ENCODE measurements at regions not wholly inside any gene's neighbourhood (a gene's known extent, or its start where the extent isn't known, plus 50 kb on each side); places are given as distances from the start of the nearest gene placed in this dataset.

DNA sequence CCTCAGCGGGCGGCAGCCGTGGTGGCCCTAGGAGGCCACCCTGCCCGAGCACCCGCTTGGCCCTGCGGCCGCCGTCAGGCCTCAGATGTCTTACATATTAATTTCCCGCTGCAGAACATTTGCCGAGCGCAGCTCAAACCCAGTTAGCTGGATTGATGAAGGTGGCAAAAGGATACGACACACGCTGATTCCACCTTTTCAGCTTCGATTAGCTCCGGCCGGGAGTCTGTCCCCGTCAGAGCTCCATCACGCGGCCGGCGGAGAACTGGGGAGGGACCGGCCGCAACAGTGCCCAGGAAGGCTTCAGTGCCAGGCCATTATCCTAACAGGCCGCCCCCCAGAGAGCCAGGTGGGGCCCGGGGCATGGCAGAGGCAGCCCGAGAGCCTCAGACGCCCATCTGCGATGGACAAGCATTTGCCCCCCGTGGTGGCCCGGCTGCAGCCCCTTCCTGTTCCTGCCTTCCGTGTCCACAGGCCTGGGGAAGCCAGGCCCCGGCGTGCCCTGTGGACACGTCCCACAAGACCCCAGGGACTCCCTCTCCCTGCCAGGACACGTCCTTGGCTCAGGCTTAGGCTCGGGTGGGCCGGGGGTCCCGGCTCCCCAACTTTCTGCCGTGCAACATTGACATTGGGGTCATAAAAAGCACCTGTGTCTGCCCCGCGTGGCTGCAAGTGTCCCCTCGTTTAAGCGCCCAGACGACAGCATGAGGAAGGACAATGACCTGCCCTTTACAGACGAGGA lies 133.8 kb upstream of the NKX1-1 start:
- TF ChIP-seq, protein P1, sequence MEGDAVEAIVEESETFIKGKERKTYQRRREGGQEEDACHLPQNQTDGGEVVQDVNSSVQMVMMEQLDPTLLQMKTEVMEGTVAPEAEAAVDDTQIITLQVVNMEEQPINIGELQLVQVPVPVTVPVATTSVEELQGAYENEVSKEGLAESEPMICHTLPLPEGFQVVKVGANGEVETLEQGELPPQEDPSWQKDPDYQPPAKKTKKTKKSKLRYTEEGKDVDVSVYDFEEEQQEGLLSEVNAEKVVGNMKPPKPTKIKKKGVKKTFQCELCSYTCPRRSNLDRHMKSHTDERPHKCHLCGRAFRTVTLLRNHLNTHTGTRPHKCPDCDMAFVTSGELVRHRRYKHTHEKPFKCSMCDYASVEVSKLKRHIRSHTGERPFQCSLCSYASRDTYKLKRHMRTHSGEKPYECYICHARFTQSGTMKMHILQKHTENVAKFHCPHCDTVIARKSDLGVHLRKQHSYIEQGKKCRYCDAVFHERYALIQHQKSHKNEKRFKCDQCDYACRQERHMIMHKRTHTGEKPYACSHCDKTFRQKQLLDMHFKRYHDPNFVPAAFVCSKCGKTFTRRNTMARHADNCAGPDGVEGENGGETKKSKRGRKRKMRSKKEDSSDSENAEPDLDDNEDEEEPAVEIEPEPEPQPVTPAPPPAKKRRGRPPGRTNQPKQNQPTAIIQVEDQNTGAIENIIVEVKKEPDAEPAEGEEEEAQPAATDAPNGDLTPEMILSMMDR (conservative IDR thresholded peaks at IDR 0.05; ENCODE audit: low read depth, low read length): no peak
- TF ChIP-seq EZH2 (IDR thresholded peaks at IDR 0.05; ENCODE audit: borderline replicate concordance, low read depth, low read length, poor library complexity, severe bottlenecking): no peak

Measured in A673 (cell line).